ENCODE measurements at regions not wholly inside any gene's neighbourhood (a gene's known extent, or its start where the extent isn't known, plus 50 kb on each side); places are given as distances from the start of the nearest gene placed in this dataset.

DNA sequence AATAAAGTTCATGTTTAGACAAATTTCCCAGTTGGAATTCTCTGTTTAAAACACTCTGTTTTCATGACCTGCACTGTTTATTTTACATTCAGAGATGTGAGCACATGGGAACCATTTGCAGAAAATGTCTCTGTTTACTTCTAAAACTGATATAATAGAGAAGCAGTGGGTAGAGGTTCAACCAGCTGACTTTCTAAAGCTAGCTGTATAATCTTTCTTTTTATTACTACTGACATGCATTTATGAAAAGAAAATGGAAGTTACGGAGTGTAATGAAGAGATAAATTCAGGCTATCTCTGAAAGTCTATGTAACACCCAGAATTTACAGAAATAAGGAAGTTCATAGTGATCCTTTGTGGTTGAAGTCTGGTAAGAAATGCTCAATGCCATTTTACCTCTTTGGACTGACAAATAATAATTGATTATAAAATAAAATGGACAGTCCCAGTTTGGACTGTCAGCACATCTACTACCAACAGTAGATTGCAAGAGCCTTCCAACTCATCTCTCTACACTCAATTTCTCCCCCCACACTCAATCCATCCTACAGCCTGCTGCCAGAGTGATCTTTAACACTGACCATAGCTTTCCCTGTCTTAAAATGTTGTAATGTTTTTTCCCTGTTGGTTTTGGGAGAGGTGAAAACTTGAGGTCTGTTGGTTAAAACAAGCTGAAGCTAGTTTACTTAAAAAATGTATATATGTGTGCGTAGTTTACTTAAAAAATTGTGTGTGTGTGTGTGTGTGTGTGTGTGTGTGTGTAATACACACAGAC lies 137.4 kb downstream of the AEBP2 start (continued):
- TF ChIP-seq, protein P1, sequence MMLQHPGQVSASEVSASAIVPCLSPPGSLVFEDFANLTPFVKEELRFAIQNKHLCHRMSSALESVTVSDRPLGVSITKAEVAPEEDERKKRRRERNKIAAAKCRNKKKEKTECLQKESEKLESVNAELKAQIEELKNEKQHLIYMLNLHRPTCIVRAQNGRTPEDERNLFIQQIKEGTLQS (IDR thresholded peaks at IDR 0.05) = no peak

DNA sequence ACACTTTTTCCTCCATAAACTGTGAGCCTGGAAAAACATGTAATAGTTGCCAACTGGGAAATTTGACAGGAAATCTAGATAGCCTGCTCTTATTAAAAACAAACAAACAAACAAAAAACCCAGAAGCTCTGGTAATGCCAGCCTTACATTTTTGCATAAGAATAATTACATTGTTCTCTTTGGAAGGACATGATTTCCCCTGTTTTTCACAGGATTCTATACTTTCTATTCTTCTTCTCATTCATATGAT lies 137.9 kb downstream of the AEBP2 start:
- Histone ChIP-seq H3K4me2 (ENCODE audit: low read length) (no peak overlapping the region), H3K9me3 (ENCODE audit: control insufficient read depth in 1 of 2, insufficient read depth in 1 of 2, low read depth in 1 of 2, low read length in 2 of 2) (no peaks in the 10 kb centered on the region), H3K27ac (ENCODE audit: low read depth, low read length) (no peak overlapping the region), H3K4me1 (ENCODE audit: control insufficient read depth in 1 of 2, insufficient read depth in 2 of 2, low read length in 2 of 2) (peaks cover 3 to 7% of the 10 kb centered on the region in 2 experiments; a peak in 3 of 4 replicates), H3K27me3 (ENCODE audit: insufficient read depth, low read length) (no peaks in the 10 kb centered on the region), H3K9ac (ENCODE audit: low read length) (no peak overlapping the region), H3K4me3 (replicated peaks in 1 of 2; ENCODE audit: low read depth in 1 of 2, low read length in 2 of 2) (no peak overlapping the region), H4K20me1 (ENCODE audit: insufficient read depth) (no peaks in the 10 kb centered on the region), H3K9me2 (ENCODE audit: insufficient read depth) (no peaks in the 10 kb centered on the region), H2AFZ (ENCODE audit: low read depth, low read length, poor library complexity, severe bottlenecking) (no peak overlapping the region), H3K79me2 (ENCODE audit: insufficient read depth, low read length) (no peaks in the 10 kb centered on the region), H3K36me3 (ENCODE audit: control insufficient read depth in 1 of 2, insufficient read depth in 2 of 2, low read length in 2 of 2) (no peaks in the 10 kb centered on the region)
- RAD21 ChIA-PET (ENCODE audit: low non-redundant PET in 1 of 2, low total read pairs in 2 of 2, uncharacterized antibody in 2 of 2, unreplicated experiment in 2 of 2) = no interaction called here
- POLR2A ChIA-PET = no interaction called here
- intact Hi-C loops (cut with micrococcal nuclease) = no loop called here
- DNase-seq (ENCODE audit: low read depth, low spot score) = no peak
- no TSS peak for BruUV-seq (replicated peaks)
- TF ChIP-seq, protein P2, sequence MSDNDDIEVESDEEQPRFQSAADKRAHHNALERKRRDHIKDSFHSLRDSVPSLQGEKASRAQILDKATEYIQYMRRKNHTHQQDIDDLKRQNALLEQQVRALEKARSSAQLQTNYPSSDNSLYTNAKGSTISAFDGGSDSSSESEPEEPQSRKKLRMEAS (IDR thresholded peaks at IDR 0.05) = no peak
- TF ChIP-seq ZNF274 (IDR thresholded peaks at IDR 0.05; ENCODE audit: low read depth, low read length) (no peak), JUND (IDR thresholded peaks at IDR 0.05) (no peak), YY1 (IDR thresholded peaks at IDR 0.05; ENCODE audit: extremely low read depth, insufficient replicate concordance, low read depth, low read length) (no peak), CEBPB (IDR thresholded peaks at IDR 0.05; ENCODE audit: low read depth) (no peak), SRF (IDR thresholded peaks at IDR 0.05; ENCODE audit: low read depth) (no peak), EZH2 (IDR thresholded peaks at IDR 0.05) (no peak), FOSL1 (IDR thresholded peaks at IDR 0.05; ENCODE audit: low read depth) (no peak)
- TF ChIP-seq, protein P1 (IDR thresholded peaks at IDR 0.05) = no peak
- TF ChIP-seq, protein P3, sequence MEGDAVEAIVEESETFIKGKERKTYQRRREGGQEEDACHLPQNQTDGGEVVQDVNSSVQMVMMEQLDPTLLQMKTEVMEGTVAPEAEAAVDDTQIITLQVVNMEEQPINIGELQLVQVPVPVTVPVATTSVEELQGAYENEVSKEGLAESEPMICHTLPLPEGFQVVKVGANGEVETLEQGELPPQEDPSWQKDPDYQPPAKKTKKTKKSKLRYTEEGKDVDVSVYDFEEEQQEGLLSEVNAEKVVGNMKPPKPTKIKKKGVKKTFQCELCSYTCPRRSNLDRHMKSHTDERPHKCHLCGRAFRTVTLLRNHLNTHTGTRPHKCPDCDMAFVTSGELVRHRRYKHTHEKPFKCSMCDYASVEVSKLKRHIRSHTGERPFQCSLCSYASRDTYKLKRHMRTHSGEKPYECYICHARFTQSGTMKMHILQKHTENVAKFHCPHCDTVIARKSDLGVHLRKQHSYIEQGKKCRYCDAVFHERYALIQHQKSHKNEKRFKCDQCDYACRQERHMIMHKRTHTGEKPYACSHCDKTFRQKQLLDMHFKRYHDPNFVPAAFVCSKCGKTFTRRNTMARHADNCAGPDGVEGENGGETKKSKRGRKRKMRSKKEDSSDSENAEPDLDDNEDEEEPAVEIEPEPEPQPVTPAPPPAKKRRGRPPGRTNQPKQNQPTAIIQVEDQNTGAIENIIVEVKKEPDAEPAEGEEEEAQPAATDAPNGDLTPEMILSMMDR (IDR thresholded peaks at IDR 0.05 in 2 of 3, conservative IDR thresholded peaks at IDR 0.05 in 1 of 3; ENCODE audit: borderline replicate concordance in 1 of 3, insufficient read depth in 1 of 3, low read depth in 2 of 3, low read length in 2 of 3) = no peak
- TF ChIP-seq, protein P4, sequence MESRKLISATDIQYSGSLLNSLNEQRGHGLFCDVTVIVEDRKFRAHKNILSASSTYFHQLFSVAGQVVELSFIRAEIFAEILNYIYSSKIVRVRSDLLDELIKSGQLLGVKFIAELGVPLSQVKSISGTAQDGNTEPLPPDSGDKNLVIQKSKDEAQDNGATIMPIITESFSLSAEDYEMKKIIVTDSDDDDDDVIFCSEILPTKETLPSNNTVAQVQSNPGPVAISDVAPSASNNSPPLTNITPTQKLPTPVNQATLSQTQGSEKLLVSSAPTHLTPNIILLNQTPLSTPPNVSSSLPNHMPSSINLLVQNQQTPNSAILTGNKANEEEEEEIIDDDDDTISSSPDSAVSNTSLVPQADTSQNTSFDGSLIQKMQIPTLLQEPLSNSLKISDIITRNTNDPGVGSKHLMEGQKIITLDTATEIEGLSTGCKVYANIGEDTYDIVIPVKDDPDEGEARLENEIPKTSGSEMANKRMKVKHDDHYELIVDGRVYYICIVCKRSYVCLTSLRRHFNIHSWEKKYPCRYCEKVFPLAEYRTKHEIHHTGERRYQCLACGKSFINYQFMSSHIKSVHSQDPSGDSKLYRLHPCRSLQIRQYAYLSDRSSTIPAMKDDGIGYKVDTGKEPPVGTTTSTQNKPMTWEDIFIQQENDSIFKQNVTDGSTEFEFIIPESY (IDR thresholded peaks at IDR 0.05; ENCODE audit: extremely low read depth, insufficient replicate concordance, low read length) = no peak
- CTCF ChIA-PET = no interaction called here
- no peak for ATAC-seq
